ENCODE measurements at regions not wholly inside any gene's neighbourhood (a gene's known extent, or its start where the extent isn't known, plus 50 kb on each side); places are given as distances from the start of the nearest gene placed in this dataset.

- ATAC-seq (no peak), FAIRE-seq (no peak), DNase-seq (ENCODE audit: low read depth, low spot score) (no peak)
- no peaks in the 10 kb centered on the region for H3K9me3 ChIP-seq (replicated peaks; ENCODE audit: control insufficient read depth, insufficient read depth, low read length)
- RAD21 ChIA-PET (ENCODE audit: unreplicated experiment), result no interaction called here
- POLR2A ChIA-PET, result no interaction called here
- no peaks in the 10 kb centered on the region for H3K36me3 ChIP-seq (ENCODE audit: control insufficient read depth in 2 of 2, insufficient read depth in 2 of 2, low read length in 1 of 2)
- in situ Hi-C loops (cut with MboI) (no loop called here), intact Hi-C loops (cut with micrococcal nuclease; ENCODE audit: unreplicated experiment) (no loop called here)
- 0 out of 6 replicates have a peak, but pooled peaks of 1 of the 3 experiments have one; percentile 14 for TF ChIP-seq CTCF (IDR thresholded peaks at IDR 0.05 in 2 of 3, conservative IDR thresholded peaks at IDR 0.05 in 1 of 3; ENCODE audit: control insufficient read depth in 2 of 3, extremely low read depth in 1 of 3, insufficient read depth in 1 of 3, low read depth in 3 of 3, low read length in 3 of 3)
- no peak for TF ChIP-seq STAT3 (IDR thresholded peaks at IDR 0.05; ENCODE audit: low read depth, low read length)
- 33% methylated on average over 2 of the region's 2 CpGs for WGBS (ENCODE audit: insufficient coverage, insufficient replicate concordance, low lambda C conversion rate, missing lambda C conversion rate)
- H3K9ac ChIP-seq (ENCODE audit: control insufficient read depth, insufficient read depth, low read length), result no peak overlapping the region
- H4K20me1 ChIP-seq (ENCODE audit: control insufficient read depth, insufficient read depth), result no peaks in the 10 kb centered on the region
- CTCF ChIA-PET, result no interaction called here
- H3K4me2 ChIP-seq (ENCODE audit: control insufficient read depth, insufficient read depth), result no peak overlapping the region
- no peak overlapping the region for H3K27ac ChIP-seq (ENCODE audit: control insufficient read depth, insufficient read depth)
- H3K27me3 ChIP-seq (replicated peaks in 1 of 2; ENCODE audit: control insufficient read depth in 2 of 2, insufficient read depth in 2 of 2, low read length in 1 of 2), result no peaks in the 10 kb centered on the region
- no peak overlapping the region for H2AFZ ChIP-seq (ENCODE audit: control insufficient read depth, low read depth, low read length)
- H3K4me3 ChIP-seq, result no peak overlapping the region
- H3K79me2 ChIP-seq (ENCODE audit: control insufficient read depth, insufficient read depth, low read length), result no peaks in the 10 kb centered on the region
- BruUV-seq (replicated peaks), result no TSS peak
- H3K4me1 ChIP-seq (ENCODE audit: control insufficient read depth, insufficient read depth, low read length), result no peaks in the 10 kb centered on the region
- SMC1A ChIA-PET (ENCODE audit: uncharacterized antibody, unreplicated experiment), result no interaction called here
These were observed 696.2 kb upstream of the PRMT6 start for GRCh38 chr1:106360252-106360651.

GRCh38 chr1:106366627-106367319 is 689.7 kb upstream of the PRMT6 start:
- Histone ChIP-seq H4K20me1 (ENCODE audit: control insufficient read depth, insufficient read depth) (no peaks in the 10 kb centered on the region), H3K4me3 (no peak overlapping the region), H3K4me1 (ENCODE audit: control insufficient read depth, insufficient read depth, low read length) (no peaks in the 10 kb centered on the region), H3K27ac (ENCODE audit: control insufficient read depth, insufficient read depth) (no peak overlapping the region), H3K9ac (ENCODE audit: control insufficient read depth, insufficient read depth, low read length) (no peak overlapping the region), H3K36me3 (ENCODE audit: control insufficient read depth in 2 of 2, insufficient read depth in 2 of 2, low read length in 1 of 2) (no peaks in the 10 kb centered on the region), H3K9me3 (replicated peaks; ENCODE audit: control insufficient read depth, insufficient read depth, low read length) (no peaks in the 10 kb centered on the region), H3K79me2 (ENCODE audit: control insufficient read depth, insufficient read depth, low read length) (no peaks in the 10 kb centered on the region), H3K27me3 (replicated peaks in 1 of 2; ENCODE audit: control insufficient read depth in 2 of 2, insufficient read depth in 2 of 2, low read length in 1 of 2) (no peaks in the 10 kb centered on the region), H2AFZ (ENCODE audit: control insufficient read depth, low read depth, low read length) (no peak overlapping the region), H3K4me2 (ENCODE audit: control insufficient read depth, insufficient read depth) (no peak overlapping the region)
- SMC1A ChIA-PET (ENCODE audit: uncharacterized antibody, unreplicated experiment), result no interaction called here
- CTCF ChIA-PET, result no interaction called here
- no TSS peak for BruUV-seq (replicated peaks)
- 0% methylated on average over 4 of the region's 4 CpGs for WGBS (ENCODE audit: insufficient coverage, insufficient replicate concordance, low lambda C conversion rate, missing lambda C conversion rate)
- intact Hi-C loops (cut with micrococcal nuclease; ENCODE audit: unreplicated experiment), result no loop called here
- DNase-seq (ENCODE audit: low read depth, low spot score), result no peak
- in situ Hi-C loops (cut with MboI), result no loop called here
- ATAC-seq, result no peak
- FAIRE-seq, result no peak
- RAD21 ChIA-PET (ENCODE audit: unreplicated experiment), result no interaction called here
- POLR2A ChIA-PET, result no interaction called here
- TF ChIP-seq, protein P1, sequence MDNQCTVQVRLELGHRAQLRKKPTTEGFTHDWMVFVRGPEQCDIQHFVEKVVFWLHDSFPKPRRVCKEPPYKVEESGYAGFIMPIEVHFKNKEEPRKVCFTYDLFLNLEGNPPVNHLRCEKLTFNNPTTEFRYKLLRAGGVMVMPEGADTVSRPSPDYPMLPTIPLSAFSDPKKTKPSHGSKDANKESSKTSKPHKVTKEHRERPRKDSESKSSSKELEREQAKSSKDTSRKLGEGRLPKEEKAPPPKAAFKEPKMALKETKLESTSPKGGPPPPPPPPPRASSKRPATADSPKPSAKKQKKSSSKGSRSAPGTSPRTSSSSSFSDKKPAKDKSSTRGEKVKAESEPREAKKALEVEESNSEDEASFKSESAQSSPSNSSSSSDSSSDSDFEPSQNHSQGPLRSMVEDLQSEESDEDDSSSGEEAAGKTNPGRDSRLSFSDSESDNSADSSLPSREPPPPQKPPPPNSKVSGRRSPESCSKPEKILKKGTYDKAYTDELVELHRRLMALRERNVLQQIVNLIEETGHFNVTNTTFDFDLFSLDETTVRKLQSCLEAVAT (IDR thresholded peaks at IDR 0.05), result no peak
- no peak for TF ChIP-seq SUPT20H (IDR thresholded peaks at IDR 0.05; ENCODE audit: borderline replicate concordance, control insufficient read depth, low read depth, low read length)
- no peak for TF ChIP-seq BMI1 (IDR thresholded peaks at IDR 0.05; ENCODE audit: borderline replicate concordance)
- no peak for TF ChIP-seq EP300 (IDR thresholded peaks at IDR 0.05; ENCODE audit: borderline replicate concordance in 1 of 2, control insufficient read depth in 1 of 2, low read depth in 2 of 2, low read length in 2 of 2)
- TF ChIP-seq IKZF1 (conservative IDR thresholded peaks at IDR 0.05), result no peak
- TF ChIP-seq TAF1 (IDR thresholded peaks at IDR 0.05; ENCODE audit: borderline replicate concordance, low read depth, low read length), result no peak
- no peak for TF ChIP-seq CTCF (IDR thresholded peaks at IDR 0.05 in 2 of 3, conservative IDR thresholded peaks at IDR 0.05 in 1 of 3; ENCODE audit: control insufficient read depth in 2 of 3, extremely low read depth in 1 of 3, insufficient read depth in 1 of 3, low read depth in 3 of 3, low read length in 3 of 3)
- TF ChIP-seq ZBED1 (IDR thresholded peaks at IDR 0.05; ENCODE audit: borderline replicate concordance), result no peak
- TF ChIP-seq SRF (IDR thresholded peaks at IDR 0.05; ENCODE audit: low read depth in 2 of 2, low read length in 2 of 2), result no peak

Measured in GM12878 (cell line).